ENCODE measurements at regions not wholly inside any gene's neighbourhood (a gene's known extent, or its start where the extent isn't known, plus 50 kb on each side); places are given as distances from the start of the nearest gene placed in this dataset.

DNA sequence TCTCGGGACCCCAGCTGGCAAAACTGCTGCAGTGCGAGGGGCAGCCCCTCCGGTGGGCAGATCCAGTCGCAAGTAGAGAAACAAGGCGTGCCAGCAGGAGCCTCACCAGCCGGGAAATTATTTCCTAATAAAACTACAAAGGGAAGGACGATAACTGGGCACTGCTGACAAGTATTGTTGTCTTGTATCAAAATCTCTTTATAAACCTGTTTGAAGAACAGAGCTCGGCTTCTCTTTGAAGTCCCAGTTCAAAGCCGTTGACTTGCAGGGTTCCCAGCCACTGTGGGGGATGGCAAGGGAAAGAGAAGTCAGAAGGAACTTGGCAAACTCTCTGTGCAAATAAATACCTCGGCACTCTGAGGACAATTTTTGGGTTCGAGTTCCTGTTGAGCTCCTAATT lies 504.5 kb downstream of the CD83 start:
- TF ChIP-seq, protein P1, sequence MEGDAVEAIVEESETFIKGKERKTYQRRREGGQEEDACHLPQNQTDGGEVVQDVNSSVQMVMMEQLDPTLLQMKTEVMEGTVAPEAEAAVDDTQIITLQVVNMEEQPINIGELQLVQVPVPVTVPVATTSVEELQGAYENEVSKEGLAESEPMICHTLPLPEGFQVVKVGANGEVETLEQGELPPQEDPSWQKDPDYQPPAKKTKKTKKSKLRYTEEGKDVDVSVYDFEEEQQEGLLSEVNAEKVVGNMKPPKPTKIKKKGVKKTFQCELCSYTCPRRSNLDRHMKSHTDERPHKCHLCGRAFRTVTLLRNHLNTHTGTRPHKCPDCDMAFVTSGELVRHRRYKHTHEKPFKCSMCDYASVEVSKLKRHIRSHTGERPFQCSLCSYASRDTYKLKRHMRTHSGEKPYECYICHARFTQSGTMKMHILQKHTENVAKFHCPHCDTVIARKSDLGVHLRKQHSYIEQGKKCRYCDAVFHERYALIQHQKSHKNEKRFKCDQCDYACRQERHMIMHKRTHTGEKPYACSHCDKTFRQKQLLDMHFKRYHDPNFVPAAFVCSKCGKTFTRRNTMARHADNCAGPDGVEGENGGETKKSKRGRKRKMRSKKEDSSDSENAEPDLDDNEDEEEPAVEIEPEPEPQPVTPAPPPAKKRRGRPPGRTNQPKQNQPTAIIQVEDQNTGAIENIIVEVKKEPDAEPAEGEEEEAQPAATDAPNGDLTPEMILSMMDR (IDR thresholded peaks at IDR 0.05; ENCODE audit: low read length) = no peak
- no peak for TF ChIP-seq EZH2 (optimal IDR thresholded peaks at IDR 0.05; ENCODE audit: low read depth, low read length)

Data from MM.1S (cell line).